Suprapubic skin (tissue), 4 donors: ENCODE measurements at regions not wholly inside any gene's neighbourhood (a gene's known extent, or its start where the extent isn't known, plus 50 kb on each side); places are given as distances from the start of the nearest gene placed in this dataset.

Experiments
- DNase-seq, 2 donors: peaks; one replicate each; pipeline ENCODE4 v3.0.0-alpha.2; 2019; ENCODE audit warnings: low spot score in 2 of 2
- H3K27ac ChIP-seq: fragments of 200-600 bp; sonication (generic); one replicate; pipeline ENCODE4 v1.5.1; 2019
- H3K27me3 ChIP-seq: fragments of 200-600 bp; sonication (generic); one replicate; pipeline ENCODE4 v1.5.1; 2019
- H3K36me3 ChIP-seq: fragments of 200-600 bp; sonication (generic); one replicate; pipeline ENCODE4 v1.5.1; 2019
- H3K4me1 ChIP-seq: fragments of 200-600 bp; sonication (generic); one replicate; pipeline ENCODE4 v1.5.1; 2019
- H3K4me3 ChIP-seq: fragments of 200-600 bp; sonication (generic); one replicate; pipeline ENCODE4 v1.5.1; 2019; ENCODE audit warnings: mild to moderate bottlenecking
- H3K9me3 ChIP-seq: fragments of 200-600 bp; sonication (generic); one replicate; pipeline ENCODE4 v1.5.1; 2019
- CTCF ChIP-seq, 2 donors: fragments of 200-600 bp in 1 of 2; fragments of 450-650 bp in 1 of 2; sonication (generic) in 1 of 2; IDR thresholded peaks; one replicate each; pipeline ENCODE4 v1.5.1; 2016 to 2019; ENCODE audit warnings: antibody characterized with exemption in 2 of 2, mild to moderate bottlenecking in 1 of 2, moderate library complexity in 1 of 2
- EP300 ChIP-seq: sonication (generic); formaldehyde crosslinking; IDR thresholded peaks from one replicate; pipeline ENCODE4 v1.6.1; 2017; ENCODE audit warnings: antibody characterized with exemption
- POLR2A ChIP-seq, 2 donors: fragments of 450-650 bp; IDR thresholded peaks; one replicate each; pipeline ENCODE4 v1.6.1; 2017; ENCODE audit warnings: antibody characterized with exemption in 2 of 2, mild to moderate bottlenecking in 2 of 2, moderate library complexity in 2 of 2
- POLR2AphosphoS5 ChIP-seq, 3 donors: sonication (generic); formaldehyde crosslinking; IDR thresholded peaks; one replicate each; pipeline ENCODE4 v1.6.1; 2017; ENCODE audit warnings: antibody characterized with exemption in 3 of 3
- WGBS: methylation state at CpG from one replicate; pipeline ENCODE4 v1.1.5; 2018; 5-methylcytosine and 5-hydroxymethylcytosine counted together

GRCh38 chr7:94115316-94115715, 111.2 kb upstream of the BET1 start:
- no peak overlapping the region for H3K4me3 ChIP-seq
- H3K36me3 ChIP-seq: no peaks in the 10 kb centered on the region
- no peaks in the 10 kb centered on the region for H3K27me3 ChIP-seq
- no peak for TF ChIP-seq EP300
- DNase-seq: no peak
- H3K4me1 ChIP-seq: no peaks in the 10 kb centered on the region
- WGBS: 86% methylated on average over 2 of the region's 2 CpGs
- no peak overlapping the region for H3K27ac ChIP-seq
- H3K9me3 ChIP-seq: no peaks in the 10 kb centered on the region

GRCh38 chr7:94123136-94123535, 119.0 kb upstream of the BET1 start:
- no peaks in the 10 kb centered on the region for H3K36me3 ChIP-seq
- H3K27me3 ChIP-seq: no peaks in the 10 kb centered on the region
- DNase-seq: no peak
- H3K27ac ChIP-seq: no peak overlapping the region
- no peaks in the 10 kb centered on the region for H3K9me3 ChIP-seq
- TF ChIP-seq CTCF (IDR thresholded peaks at IDR 0.05) (no peak), EP300 (no peak), POLR2AphosphoS5 (IDR thresholded peaks at IDR 0.05) (no peak), POLR2A (IDR thresholded peaks at IDR 0.05) (no peak)
- no peak overlapping the region for H3K4me3 ChIP-seq
- H3K4me1 ChIP-seq: no peaks in the 10 kb centered on the region
- 72% methylated on average over 1 of the region's 1 CpG for WGBS

- TF ChIP-seq EP300: no peak
- TF ChIP-seq CTCF (IDR thresholded peaks at IDR 0.05): no peak
- no peak for TF ChIP-seq POLR2AphosphoS5 (IDR thresholded peaks at IDR 0.05)
- no peak for TF ChIP-seq POLR2A (IDR thresholded peaks at IDR 0.05)
- Histone ChIP-seq H3K27me3 (no peaks in the 10 kb centered on the region), H3K27ac (no peak overlapping the region), H3K4me3 (no peak overlapping the region), H3K9me3 (no peaks in the 10 kb centered on the region), H3K36me3 (no peaks in the 10 kb centered on the region), H3K4me1 (no peaks in the 10 kb centered on the region)
- no peak for DNase-seq
Observed at GRCh38 chr7:94127026-94127425, 122.9 kb upstream of the BET1 start.

GRCh38 chr7:94128072-94128471, 123.9 kb upstream of the BET1 start:
- Histone ChIP-seq H3K4me1 (no peaks in the 10 kb centered on the region), H3K9me3 (no peaks in the 10 kb centered on the region), H3K4me3 (no peak overlapping the region), H3K27ac (no peak overlapping the region), H3K27me3 (no peaks in the 10 kb centered on the region), H3K36me3 (no peaks in the 10 kb centered on the region)
- DNase-seq: no peak
- no peak for TF ChIP-seq POLR2AphosphoS5 (IDR thresholded peaks at IDR 0.05)
- TF ChIP-seq EP300: no peak
- no peak for TF ChIP-seq CTCF (IDR thresholded peaks at IDR 0.05)
- WGBS: 81% methylated on average over 2 of the region's 2 CpGs

GRCh38 chr7:94129443-94130140, 125.4 kb upstream of the BET1 start:
- WGBS: 63% methylated on average over 1 of the region's 1 CpG
- H3K27me3 ChIP-seq: no peaks in the 10 kb centered on the region
- no peaks in the 10 kb centered on the region for H3K36me3 ChIP-seq
- H3K9me3 ChIP-seq: no peaks in the 10 kb centered on the region
- no peak overlapping the region for H3K27ac ChIP-seq
- no peak for DNase-seq
- no peaks in the 10 kb centered on the region for H3K4me1 ChIP-seq
- no peak overlapping the region for H3K4me3 ChIP-seq
- TF ChIP-seq POLR2A (IDR thresholded peaks at IDR 0.05): no peak
- no peak for TF ChIP-seq POLR2AphosphoS5 (IDR thresholded peaks at IDR 0.05)
- no peak for TF ChIP-seq CTCF (IDR thresholded peaks at IDR 0.05)
- no peak for TF ChIP-seq EP300

- DNase-seq: no peak
- Histone ChIP-seq H3K4me1 (no peaks in the 10 kb centered on the region), H3K27me3 (no peaks in the 10 kb centered on the region), H3K9me3 (no peaks in the 10 kb centered on the region), H3K27ac (no peak overlapping the region), H3K36me3 (no peaks in the 10 kb centered on the region), H3K4me3 (no peak overlapping the region)
- 93% methylated on average over 3 of the region's 3 CpGs for WGBS
- TF ChIP-seq CTCF (IDR thresholded peaks at IDR 0.05): no peak
- no peak for TF ChIP-seq EP300
- TF ChIP-seq POLR2A (IDR thresholded peaks at IDR 0.05): no peak
- TF ChIP-seq POLR2AphosphoS5 (IDR thresholded peaks at IDR 0.05): no peak
Observed at GRCh38 chr7:94130716-94131115, 126.6 kb upstream of the BET1 start.
